Inflammatory macrophage treated with lipopolysaccharide for 1 hour (primary cell): ENCODE measurements at regions not wholly inside any gene's neighbourhood (a gene's known extent, or its start where the extent isn't known, plus 50 kb on each side); places are given as distances from the start of the nearest gene placed in this dataset.
"Not testable (repeated sequence)": the region's sequence is repeated elsewhere in the genome, so short reads cannot be mapped to it uniquely, and the experiment has no call there.

Experiments
- DNase-seq, 2 donors: peaks; one replicate each; pipeline ENCODE4 v3.0.0-alpha.2; 2020 to 2022

GRCh38 chr5:57937025-57937424 lies 454.4 kb upstream of the ACTBL2 start:
- no peak for DNase-seq

GRCh38 chr5:57932761-57933160 lies 450.1 kb upstream of the ACTBL2 start:
- DNase-seq, result no peak

GRCh38 chr5:57931807-57932206 lies 449.2 kb upstream of the ACTBL2 start:
- DNase-seq, result peak; percentile 1 to 8

GRCh38 chr5:57931352-57931751 lies 448.7 kb upstream of the ACTBL2 start:
- DNase-seq, result no peak

- DNase-seq, result no peak
Observed at GRCh38 chr5:57929271-57929670, 446.7 kb upstream of the ACTBL2 start.

GRCh38 chr5:57923094-57923493 lies 440.5 kb upstream of the ACTBL2 start:
- DNase-seq, result not testable (repeated sequence)

- no peak for DNase-seq
Observed at GRCh38 chr5:57917004-57917403, 434.4 kb upstream of the ACTBL2 start.

- no peak for DNase-seq
Observed at GRCh38 chr5:57915536-57915935, 432.9 kb upstream of the ACTBL2 start.

GRCh38 chr5:57911438-57911837 lies 428.8 kb upstream of the ACTBL2 start:
- DNase-seq, result no peak

- DNase-seq, result no peak
Observed at GRCh38 chr5:57906671-57907070, 424.1 kb upstream of the ACTBL2 start.

- peak; percentile 1 to 37 for DNase-seq
Observed at GRCh38 chr5:57903458-57903857, 420.8 kb upstream of the ACTBL2 start.

GRCh38 chr5:57902095-57902494 lies 419.5 kb upstream of the ACTBL2 start:
- DNase-seq, result no peak

- DNase-seq, result no peak
Observed at GRCh38 chr5:57900381-57900944, 417.9 kb upstream of the ACTBL2 start.

- DNase-seq, result no peak
Observed at GRCh38 chr5:57896576-57896975, 414.0 kb upstream of the ACTBL2 start.

- DNase-seq, result no peak
Observed at GRCh38 chr5:57895766-57896165, 413.2 kb upstream of the ACTBL2 start.

- no peak for DNase-seq
Observed at GRCh38 chr5:57893926-57894325, 411.3 kb upstream of the ACTBL2 start.

- DNase-seq, result no peak
Observed at GRCh38 chr5:57891443-57891842, 408.8 kb upstream of the ACTBL2 start.

- no peak for DNase-seq
Observed at GRCh38 chr5:57889558-57889957, 406.9 kb upstream of the ACTBL2 start.

- DNase-seq, result peak in 1 of 2 donors; percentile 9
Observed at GRCh38 chr5:57887851-57888621, 405.4 kb upstream of the ACTBL2 start.

GRCh38 chr5:57884346-57885102 lies 401.9 kb upstream of the ACTBL2 start:
- DNase-seq, result no peak

- DNase-seq, result no peak
Observed at GRCh38 chr5:57880216-57880615, 397.6 kb upstream of the ACTBL2 start.

- no peak for DNase-seq
Observed at GRCh38 chr5:57878301-57878722, 395.7 kb upstream of the ACTBL2 start.

- no peak for DNase-seq
Observed at GRCh38 chr5:57871496-57871895, 388.9 kb upstream of the ACTBL2 start.

GRCh38 chr5:57870267-57870666 lies 387.7 kb upstream of the ACTBL2 start:
- DNase-seq, result not testable (repeated sequence)
